Breast epithelium (tissue), 3 donors: ENCODE measurements at regions not wholly inside any gene's neighbourhood (a gene's known extent, or its start where the extent isn't known, plus 50 kb on each side); places are given as distances from the start of the nearest gene placed in this dataset.

Experiments used
- POLR2A ChIP-seq: fragments of 450-650 bp; IDR thresholded peaks from one replicate; pipeline ENCODE4 v1.6.1; 2016; ENCODE audit warnings: antibody characterized with exemption, mild to moderate bottlenecking, moderate library complexity
- POLR2AphosphoS5 ChIP-seq, 3 donors: sonication (generic); formaldehyde crosslinking; IDR thresholded peaks; one replicate each; pipeline ENCODE4 v1.6.1; 2017; ENCODE audit warnings: antibody characterized with exemption in 3 of 3
- TF ChIP-seq, protein P1 (sequence below), 3 donors: fragments of 450-650 bp; IDR thresholded peaks; one replicate each; pipeline ENCODE4 v1.5.1; 2016 to 2017; ENCODE audit warnings: antibody characterized with exemption in 3 of 3, mild to moderate bottlenecking in 3 of 3, moderate library complexity in 3 of 3

DNA sequence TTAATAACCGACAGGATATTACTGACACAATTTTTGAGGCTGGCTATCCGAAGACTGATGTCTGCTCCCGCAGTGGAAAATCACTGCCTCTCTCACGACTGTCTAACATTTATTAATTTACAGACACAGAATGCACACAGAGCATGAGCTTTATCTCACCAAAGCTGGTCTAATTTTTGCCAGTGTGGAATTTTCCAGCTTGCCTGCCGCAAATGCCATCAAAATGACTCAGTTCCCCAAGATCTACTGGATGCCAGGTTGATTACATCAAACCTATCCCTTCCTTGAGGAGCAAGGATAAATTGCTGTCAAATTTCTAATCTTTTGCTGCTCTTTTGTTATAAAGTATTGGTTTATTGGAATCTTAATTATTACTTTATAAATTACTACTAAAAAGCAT is 1775.1 kb upstream of the PCDH20 start:
- TF ChIP-seq, protein P1, sequence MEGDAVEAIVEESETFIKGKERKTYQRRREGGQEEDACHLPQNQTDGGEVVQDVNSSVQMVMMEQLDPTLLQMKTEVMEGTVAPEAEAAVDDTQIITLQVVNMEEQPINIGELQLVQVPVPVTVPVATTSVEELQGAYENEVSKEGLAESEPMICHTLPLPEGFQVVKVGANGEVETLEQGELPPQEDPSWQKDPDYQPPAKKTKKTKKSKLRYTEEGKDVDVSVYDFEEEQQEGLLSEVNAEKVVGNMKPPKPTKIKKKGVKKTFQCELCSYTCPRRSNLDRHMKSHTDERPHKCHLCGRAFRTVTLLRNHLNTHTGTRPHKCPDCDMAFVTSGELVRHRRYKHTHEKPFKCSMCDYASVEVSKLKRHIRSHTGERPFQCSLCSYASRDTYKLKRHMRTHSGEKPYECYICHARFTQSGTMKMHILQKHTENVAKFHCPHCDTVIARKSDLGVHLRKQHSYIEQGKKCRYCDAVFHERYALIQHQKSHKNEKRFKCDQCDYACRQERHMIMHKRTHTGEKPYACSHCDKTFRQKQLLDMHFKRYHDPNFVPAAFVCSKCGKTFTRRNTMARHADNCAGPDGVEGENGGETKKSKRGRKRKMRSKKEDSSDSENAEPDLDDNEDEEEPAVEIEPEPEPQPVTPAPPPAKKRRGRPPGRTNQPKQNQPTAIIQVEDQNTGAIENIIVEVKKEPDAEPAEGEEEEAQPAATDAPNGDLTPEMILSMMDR (IDR thresholded peaks at IDR 0.05) = no peak
- TF ChIP-seq POLR2A (no peak), POLR2AphosphoS5 (IDR thresholded peaks at IDR 0.05) (no peak)
